Gastrocnemius medialis (tissue), 4 donors: ENCODE measurements at regions not wholly inside any gene's neighbourhood (a gene's known extent, or its start where the extent isn't known, plus 50 kb on each side); places are given as distances from the start of the nearest gene placed in this dataset.

Experiments used
- ATAC-seq, 2 donors: fragments of 150-250 bp; one replicate each; pipeline ENCODE4 v1.9.1; 2016
- DNase-seq, 2 donors: peaks; one replicate each; pipeline ENCODE4 v3.0.0-alpha.2; 2019
- H3K27ac ChIP-seq, 4 donors: fragments of 200-600 bp; sonication (generic); 1 replicate in 1 of 4; 2 replicates in 3 of 4; pipeline ENCODE4 v1.5.1; 2016 to 2018; ENCODE audit warnings: mild to moderate bottlenecking in 2 of 4, moderate library complexity in 1 of 4
- H3K27me3 ChIP-seq, 3 donors: fragments of 200-600 bp; sonication (generic) in 2 of 3; 1 replicate in 1 of 3; 2 replicates in 2 of 3; pipeline versions ENCODE4 v1.5.1 to v1.6.0; 2016 to 2019; ENCODE audit warnings: mild to moderate bottlenecking in 1 of 3, moderate library complexity in 1 of 3
- H3K36me3 ChIP-seq, 2 donors: fragments of 200-600 bp; sonication (generic) in 1 of 2; one replicate each; pipeline ENCODE4 v1.5.1; 2017 to 2018
- H3K4me1 ChIP-seq, 2 donors: fragments of 200-600 bp; sonication (generic) in 1 of 2; one replicate each; pipeline ENCODE4 v1.5.1; 2016 to 2017; ENCODE audit warnings: mild to moderate bottlenecking in 2 of 2
- H3K4me3 ChIP-seq, 4 donors: fragments of 200-600 bp; sonication (generic) in 3 of 4; 1 replicate in 1 of 4; 2 replicates in 3 of 4; pipeline ENCODE4 v1.5.1; 2016 to 2019; ENCODE audit warnings: mild to moderate bottlenecking in 2 of 4
- H3K9me3 ChIP-seq, 3 donors: fragments of 200-600 bp; sonication (generic) in 2 of 3; 1 replicate in 1 of 3; 2 replicates in 2 of 3; pipeline ENCODE4 v1.5.1; 2016 to 2019
- POLR2A ChIP-seq, 2 donors: fragments of 450-650 bp; IDR thresholded peaks; one replicate each; pipeline ENCODE4 v1.6.1; 2017; ENCODE audit warnings: antibody characterized with exemption in 2 of 2, mild to moderate bottlenecking in 2 of 2, moderate library complexity in 2 of 2
- in situ Hi-C, 4 donors: fragments of 200-750 bp; cut with MboI; loops; one replicate each; pipeline versions ENCODE4 v1.15.0 to v1.8.0; 2017; ENCODE audit warnings: low sequenced_read_pairs in 4 of 4
- intact Hi-C: fragments of 100-400 bp; cut with DNase I; formaldehyde crosslinking; loops from one replicate; pipeline ENCODE4 v1.15.1; 2023; ENCODE audit warnings: low total_unique reads
- TF ChIP-seq, protein P1 (sequence below), 5 experiments: fragments of 450-650 bp in 3 of 5; fragments of 200-600 bp in 2 of 5; sonication (generic) in 2 of 5; IDR thresholded peaks in 4 of 5; conservative IDR thresholded peaks in 1 of 5; 1 replicate in 4 of 5; 2 replicates in 1 of 5; pipeline ENCODE4 v1.5.1; 2016 to 2019; ENCODE audit warnings: antibody characterized with exemption in 5 of 5, mild to moderate bottlenecking in 3 of 5, moderate library complexity in 3 of 5

DNA sequence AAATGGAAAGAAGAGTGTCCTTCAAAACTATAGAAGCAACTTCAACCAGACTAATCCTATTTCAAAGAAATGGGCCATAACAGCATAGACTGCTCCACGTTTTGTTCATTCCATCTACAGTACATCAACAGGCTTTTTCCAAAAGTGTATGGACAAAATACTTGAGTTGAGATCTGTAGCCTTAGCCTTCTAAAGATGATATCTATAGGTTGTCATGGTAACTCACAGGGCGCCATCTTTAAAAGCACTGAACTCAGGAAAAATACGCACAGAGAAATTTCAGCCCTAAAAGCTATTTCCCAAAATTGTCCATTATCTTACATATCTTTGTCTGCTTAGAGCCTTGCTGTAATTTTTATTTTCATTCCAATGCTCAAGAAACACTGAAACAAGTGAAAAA, 439.4 kb upstream of the NBEA start:
- no peak overlapping the region for H3K4me3 ChIP-seq
- DNase-seq (no peak), ATAC-seq (no peak)
- no peaks in the 10 kb centered on the region for H3K36me3 ChIP-seq
- no peaks in the 10 kb centered on the region for H3K9me3 ChIP-seq
- TF ChIP-seq, protein P1, sequence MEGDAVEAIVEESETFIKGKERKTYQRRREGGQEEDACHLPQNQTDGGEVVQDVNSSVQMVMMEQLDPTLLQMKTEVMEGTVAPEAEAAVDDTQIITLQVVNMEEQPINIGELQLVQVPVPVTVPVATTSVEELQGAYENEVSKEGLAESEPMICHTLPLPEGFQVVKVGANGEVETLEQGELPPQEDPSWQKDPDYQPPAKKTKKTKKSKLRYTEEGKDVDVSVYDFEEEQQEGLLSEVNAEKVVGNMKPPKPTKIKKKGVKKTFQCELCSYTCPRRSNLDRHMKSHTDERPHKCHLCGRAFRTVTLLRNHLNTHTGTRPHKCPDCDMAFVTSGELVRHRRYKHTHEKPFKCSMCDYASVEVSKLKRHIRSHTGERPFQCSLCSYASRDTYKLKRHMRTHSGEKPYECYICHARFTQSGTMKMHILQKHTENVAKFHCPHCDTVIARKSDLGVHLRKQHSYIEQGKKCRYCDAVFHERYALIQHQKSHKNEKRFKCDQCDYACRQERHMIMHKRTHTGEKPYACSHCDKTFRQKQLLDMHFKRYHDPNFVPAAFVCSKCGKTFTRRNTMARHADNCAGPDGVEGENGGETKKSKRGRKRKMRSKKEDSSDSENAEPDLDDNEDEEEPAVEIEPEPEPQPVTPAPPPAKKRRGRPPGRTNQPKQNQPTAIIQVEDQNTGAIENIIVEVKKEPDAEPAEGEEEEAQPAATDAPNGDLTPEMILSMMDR (IDR thresholded peaks at IDR 0.05 in 4 of 5, conservative IDR thresholded peaks at IDR 0.05 in 1 of 5), result no peak
- no peak for TF ChIP-seq POLR2A (IDR thresholded peaks at IDR 0.05)
- in situ Hi-C loops, result no loop called here
- no peaks in the 10 kb centered on the region for H3K4me1 ChIP-seq
- H3K27ac ChIP-seq, result no peak overlapping the region
- intact Hi-C loops, result no loop called here
- H3K27me3 ChIP-seq, result no peaks in the 10 kb centered on the region

DNA sequence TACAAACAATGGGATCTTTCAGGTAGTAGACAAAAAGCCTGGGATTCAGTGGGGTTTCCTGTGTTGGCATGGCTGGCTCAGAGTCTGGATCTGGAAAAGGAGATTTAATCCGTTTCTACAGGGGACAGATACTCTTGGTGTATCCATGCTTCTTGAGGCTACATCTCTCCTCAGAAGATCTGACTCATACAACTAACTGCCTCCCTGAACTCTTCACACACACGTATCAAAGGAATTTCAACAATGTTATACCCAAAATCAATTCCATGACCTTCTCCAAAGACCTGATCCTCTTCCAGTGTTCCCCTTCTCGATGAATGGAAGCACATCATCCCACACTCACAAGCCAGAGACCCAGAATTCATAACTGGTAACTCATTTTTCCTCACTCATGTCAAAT, 435.3 kb upstream of the NBEA start:
- Histone ChIP-seq H3K36me3 (no peaks in the 10 kb centered on the region), H3K27me3 (no peaks in the 10 kb centered on the region), H3K27ac (no peak overlapping the region), H3K9me3 (no peaks in the 10 kb centered on the region), H3K4me1 (no peaks in the 10 kb centered on the region), H3K4me3 (no peak overlapping the region)
- intact Hi-C loops (no loop called here), in situ Hi-C loops (no loop called here)
- ATAC-seq (no peak), DNase-seq (no peak)
- TF ChIP-seq, protein P1 (IDR thresholded peaks at IDR 0.05 in 4 of 5, conservative IDR thresholded peaks at IDR 0.05 in 1 of 5), result no peak
- no peak for TF ChIP-seq POLR2A (IDR thresholded peaks at IDR 0.05)

DNA sequence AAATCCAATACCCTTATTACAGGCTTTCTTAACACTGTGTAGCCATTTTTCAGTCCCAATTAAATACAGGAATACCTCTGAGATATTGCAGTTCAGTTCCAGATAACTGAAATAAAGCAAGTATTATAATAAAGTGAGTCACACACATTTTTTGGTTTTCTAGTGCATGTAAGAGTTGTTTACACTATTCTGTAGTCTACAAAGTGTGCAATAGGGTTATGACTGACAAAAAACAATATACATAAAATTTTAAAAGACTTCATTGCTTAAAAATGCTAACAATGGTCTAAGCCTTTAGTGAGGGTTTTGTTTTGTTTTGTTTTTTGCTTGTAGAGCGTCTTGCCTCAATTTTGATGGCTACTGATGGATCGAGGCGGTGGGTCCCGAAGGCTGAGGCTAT, 434.4 kb upstream of the NBEA start:
- Histone ChIP-seq H3K9me3 (no peaks in the 10 kb centered on the region), H3K36me3 (no peaks in the 10 kb centered on the region), H3K27ac (no peak overlapping the region), H3K27me3 (no peaks in the 10 kb centered on the region), H3K4me1 (no peaks in the 10 kb centered on the region), H3K4me3 (no peak overlapping the region)
- in situ Hi-C loops (no loop called here), intact Hi-C loops (no loop called here)
- ATAC-seq (no peak), DNase-seq (no peak)
- TF ChIP-seq POLR2A (IDR thresholded peaks at IDR 0.05), result no peak

DNA sequence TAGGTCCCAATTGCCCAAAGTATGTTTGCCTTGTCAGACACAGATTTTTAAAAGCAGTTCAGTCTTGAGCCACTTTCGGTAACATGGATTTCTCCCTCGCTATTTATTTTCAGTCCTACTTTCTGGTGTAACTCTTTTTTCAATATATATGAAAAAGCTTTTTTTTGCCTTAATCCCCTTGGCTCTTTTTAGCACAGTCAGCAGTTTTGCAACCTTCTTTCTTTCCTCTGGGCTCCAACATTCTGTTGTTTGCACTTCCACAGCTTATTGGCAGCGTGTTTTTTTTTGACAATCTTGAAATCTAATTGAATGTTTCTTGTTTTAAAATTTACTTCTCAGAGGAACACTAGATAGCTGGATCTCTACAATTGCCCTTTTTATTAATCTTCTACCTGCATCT, 429.3 kb upstream of the NBEA start:
- Histone ChIP-seq H3K4me3 (no peak overlapping the region), H3K4me1 (no peaks in the 10 kb centered on the region), H3K27ac (no peak overlapping the region), H3K36me3 (no peaks in the 10 kb centered on the region), H3K27me3 (no peaks in the 10 kb centered on the region), H3K9me3 (no peaks in the 10 kb centered on the region)
- TF ChIP-seq POLR2A (IDR thresholded peaks at IDR 0.05), result no peak
- TF ChIP-seq, protein P1 (IDR thresholded peaks at IDR 0.05 in 4 of 5, conservative IDR thresholded peaks at IDR 0.05 in 1 of 5), result no peak
- ATAC-seq, result no peak
- DNase-seq, result no peak
- in situ Hi-C loops, result no loop called here
- intact Hi-C loops, result no loop called here

DNA sequence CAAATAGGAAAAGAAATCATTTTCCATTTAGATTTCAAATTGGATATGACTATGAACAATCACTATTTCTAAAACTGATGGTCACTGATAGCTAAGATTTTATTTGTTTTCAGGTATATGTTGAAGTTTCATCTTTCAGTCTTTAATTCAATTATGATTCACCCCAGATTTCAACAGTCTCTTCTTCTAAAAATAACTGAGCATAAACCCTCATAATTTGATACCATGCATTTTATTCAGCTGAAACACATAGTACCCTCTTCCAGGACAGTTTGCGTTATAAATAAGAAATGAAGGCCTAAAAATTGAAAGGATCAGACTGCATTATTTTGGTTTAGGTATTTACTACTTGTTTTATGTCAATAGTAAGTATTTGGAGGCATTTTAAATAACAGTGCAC, 428.5 kb upstream of the NBEA start:
- in situ Hi-C loops, result no loop called here
- no peaks in the 10 kb centered on the region for H3K4me1 ChIP-seq

More for the DNA sequence above, 428.5 kb upstream of the NBEA start:
- Histone ChIP-seq H3K4me3 (no peak overlapping the region), H3K36me3 (no peaks in the 10 kb centered on the region), H3K27me3 (no peaks in the 10 kb centered on the region), H3K9me3 (no peaks in the 10 kb centered on the region), H3K27ac (no peak overlapping the region)
- TF ChIP-seq, protein P1 (IDR thresholded peaks at IDR 0.05 in 4 of 5, conservative IDR thresholded peaks at IDR 0.05 in 1 of 5), result no peak
- TF ChIP-seq POLR2A (IDR thresholded peaks at IDR 0.05), result no peak
- intact Hi-C loops, result no loop called here
- ATAC-seq (no peak), DNase-seq (no peak)
